ENCODE measurements at regions not wholly inside any gene's neighbourhood (a gene's known extent, or its start where the extent isn't known, plus 50 kb on each side); places are given as distances from the start of the nearest gene placed in this dataset.

DNA sequence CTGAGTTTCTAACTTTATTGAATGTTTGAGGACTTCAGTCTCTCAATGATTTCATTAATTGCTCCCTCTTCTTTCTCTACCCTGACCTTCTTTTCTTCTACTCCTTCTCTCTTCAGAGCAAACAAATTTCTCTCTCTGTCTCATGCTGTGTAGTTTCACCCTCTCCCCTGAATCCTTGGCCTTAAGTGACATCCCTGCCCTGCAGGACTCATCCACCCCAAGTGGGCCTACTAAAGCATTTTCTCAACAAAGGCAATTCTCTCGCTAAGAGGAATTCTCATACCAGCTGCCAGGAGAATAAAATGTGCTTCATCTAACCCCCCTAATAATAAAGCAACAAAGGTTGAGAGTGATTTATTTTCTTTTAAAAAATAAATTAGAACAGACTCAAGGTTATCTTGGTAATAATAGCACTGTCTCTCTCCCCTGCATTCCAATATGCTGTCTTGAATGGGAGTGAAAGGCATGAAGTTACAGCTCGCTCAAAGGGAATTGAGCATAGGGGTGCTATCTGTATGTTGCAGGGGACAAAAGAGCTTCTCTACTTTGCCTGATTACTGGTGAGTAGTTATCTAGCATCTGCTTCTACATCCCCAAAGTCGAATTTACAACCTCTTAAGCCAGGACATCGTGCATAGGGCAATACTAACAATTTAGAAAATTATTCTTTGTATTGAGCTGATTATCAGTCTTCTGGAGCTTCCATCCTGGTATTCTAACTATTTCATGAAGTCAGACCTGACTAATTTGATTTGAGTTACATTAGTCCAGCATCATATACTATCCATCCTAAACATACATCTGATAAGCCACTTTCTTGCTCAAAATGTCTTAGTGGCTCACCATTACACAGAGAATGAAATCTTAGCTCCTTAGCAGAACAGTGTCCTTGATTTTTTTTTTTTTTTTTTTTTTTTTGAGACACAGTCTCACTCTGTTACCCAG lies 76.9 kb upstream of the DNAJC19 start:
- no peaks in the 10 kb centered on the region for H3K9me3 ChIP-seq
- no peaks in the 10 kb centered on the region for H3K27me3 ChIP-seq (ENCODE audit: low read depth)
- no peak overlapping the region for H3K4me3 ChIP-seq
- no peaks in the 10 kb centered on the region for H3K36me3 ChIP-seq
- ATAC-seq, result no peak
- H3K4me1 ChIP-seq, result no peaks in the 10 kb centered on the region
- TF ChIP-seq, protein P1, sequence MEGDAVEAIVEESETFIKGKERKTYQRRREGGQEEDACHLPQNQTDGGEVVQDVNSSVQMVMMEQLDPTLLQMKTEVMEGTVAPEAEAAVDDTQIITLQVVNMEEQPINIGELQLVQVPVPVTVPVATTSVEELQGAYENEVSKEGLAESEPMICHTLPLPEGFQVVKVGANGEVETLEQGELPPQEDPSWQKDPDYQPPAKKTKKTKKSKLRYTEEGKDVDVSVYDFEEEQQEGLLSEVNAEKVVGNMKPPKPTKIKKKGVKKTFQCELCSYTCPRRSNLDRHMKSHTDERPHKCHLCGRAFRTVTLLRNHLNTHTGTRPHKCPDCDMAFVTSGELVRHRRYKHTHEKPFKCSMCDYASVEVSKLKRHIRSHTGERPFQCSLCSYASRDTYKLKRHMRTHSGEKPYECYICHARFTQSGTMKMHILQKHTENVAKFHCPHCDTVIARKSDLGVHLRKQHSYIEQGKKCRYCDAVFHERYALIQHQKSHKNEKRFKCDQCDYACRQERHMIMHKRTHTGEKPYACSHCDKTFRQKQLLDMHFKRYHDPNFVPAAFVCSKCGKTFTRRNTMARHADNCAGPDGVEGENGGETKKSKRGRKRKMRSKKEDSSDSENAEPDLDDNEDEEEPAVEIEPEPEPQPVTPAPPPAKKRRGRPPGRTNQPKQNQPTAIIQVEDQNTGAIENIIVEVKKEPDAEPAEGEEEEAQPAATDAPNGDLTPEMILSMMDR (IDR thresholded peaks at IDR 0.05), result no peak
- H3K27ac ChIP-seq, result no peak overlapping the region
- intact Hi-C loops (cut with DNase I), result no loop called here
- no peak for DNase-seq

DNA sequence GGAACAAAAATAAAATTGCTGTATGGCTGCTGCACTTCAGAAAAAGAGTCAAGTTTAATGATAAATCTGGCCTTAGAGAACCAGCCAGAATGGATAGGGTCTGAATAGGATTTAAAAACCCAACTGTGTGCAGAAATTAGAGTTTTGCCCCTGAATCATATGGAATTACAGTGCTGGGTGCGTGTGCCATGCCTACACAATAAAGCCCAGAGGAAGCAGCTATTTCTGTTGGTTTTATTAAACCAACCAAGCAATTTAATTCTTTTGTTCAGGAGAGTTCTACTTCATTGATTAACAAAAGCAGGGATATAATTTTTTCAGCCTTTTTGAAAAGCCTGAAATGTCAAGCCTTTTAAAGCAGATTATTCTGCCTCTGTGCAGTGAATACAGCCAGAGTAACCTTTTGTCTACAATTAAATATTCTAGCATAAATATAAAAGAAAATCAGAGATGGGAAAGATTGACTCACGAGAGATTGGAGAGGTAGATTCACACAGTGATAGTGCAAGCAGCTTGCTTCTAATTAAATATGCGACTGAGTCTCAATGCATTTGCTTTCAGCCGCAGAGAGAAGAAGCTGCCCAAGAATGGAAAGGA lies 66.7 kb upstream of the DNAJC19 start:
- TF ChIP-seq, protein P1 (IDR thresholded peaks at IDR 0.05), result no peak
- Histone ChIP-seq H3K4me3 (no peak overlapping the region), H3K9me3 (no peaks in the 10 kb centered on the region), H3K4me1 (no peaks in the 10 kb centered on the region), H3K27ac (no peak overlapping the region), H3K27me3 (ENCODE audit: low read depth) (no peaks in the 10 kb centered on the region), H3K36me3 (no peaks in the 10 kb centered on the region)
- ATAC-seq (no peak), DNase-seq (no peak)
- intact Hi-C loops (cut with DNase I), result no loop called here

DNA sequence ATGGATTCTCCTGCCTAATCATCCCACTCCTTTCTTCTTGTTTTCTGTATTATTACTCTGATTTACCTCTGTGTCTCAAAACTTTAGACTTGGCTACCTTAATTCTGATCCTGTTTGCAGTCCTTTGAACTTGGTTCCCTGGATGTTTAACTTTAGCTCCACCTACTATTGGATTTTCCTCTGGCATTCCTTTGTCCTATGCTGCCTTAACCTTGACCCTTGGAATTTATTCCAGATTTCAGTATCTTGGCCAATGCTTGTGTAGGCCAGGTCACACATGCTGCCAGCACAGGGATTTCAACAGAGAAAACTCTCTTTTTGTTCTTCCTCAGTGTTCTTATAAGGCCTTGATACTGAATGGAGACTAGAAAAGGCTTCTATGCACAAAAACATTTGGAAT lies 65.0 kb upstream of the DNAJC19 start:
- TF ChIP-seq, protein P1 (IDR thresholded peaks at IDR 0.05), result no peak
- ATAC-seq (no peak), DNase-seq (no peak)
- Histone ChIP-seq H3K27ac (no peak overlapping the region), H3K4me1 (no peaks in the 10 kb centered on the region), H3K4me3 (no peak overlapping the region), H3K9me3 (no peaks in the 10 kb centered on the region), H3K27me3 (ENCODE audit: low read depth) (no peaks in the 10 kb centered on the region), H3K36me3 (no peaks in the 10 kb centered on the region)
- intact Hi-C loops (cut with DNase I), result no loop called here

DNA sequence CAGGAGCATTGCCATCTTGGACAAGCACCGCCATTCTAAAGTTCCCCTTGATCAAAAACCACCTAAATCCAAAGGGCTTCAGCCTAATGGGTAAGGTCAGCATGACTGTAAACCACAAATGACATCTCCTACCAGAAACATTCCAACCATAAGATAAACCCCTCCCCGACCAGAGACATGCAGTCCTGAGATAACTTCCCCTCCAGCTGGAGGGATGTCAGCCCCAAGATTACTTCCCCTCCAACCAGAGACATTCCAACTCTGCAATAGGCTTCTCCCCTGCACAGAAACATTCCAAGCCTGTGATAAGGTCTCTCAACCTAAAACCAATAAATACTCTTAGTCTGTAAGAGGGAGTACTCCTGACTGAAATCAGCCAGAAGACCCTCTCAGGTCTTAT lies 62.7 kb upstream of the DNAJC19 start:
- H3K9me3 ChIP-seq, result no peaks in the 10 kb centered on the region
- intact Hi-C loops (cut with DNase I), result no loop called here
- H3K4me3 ChIP-seq, result no peak overlapping the region
- DNase-seq (no peak), ATAC-seq (no peak)
- no peak overlapping the region for H3K27ac ChIP-seq
- TF ChIP-seq, protein P1 (IDR thresholded peaks at IDR 0.05), result no peak
- no peaks in the 10 kb centered on the region for H3K4me1 ChIP-seq
- no peaks in the 10 kb centered on the region for H3K27me3 ChIP-seq (ENCODE audit: low read depth)
- H3K36me3 ChIP-seq, result no peaks in the 10 kb centered on the region

DNA sequence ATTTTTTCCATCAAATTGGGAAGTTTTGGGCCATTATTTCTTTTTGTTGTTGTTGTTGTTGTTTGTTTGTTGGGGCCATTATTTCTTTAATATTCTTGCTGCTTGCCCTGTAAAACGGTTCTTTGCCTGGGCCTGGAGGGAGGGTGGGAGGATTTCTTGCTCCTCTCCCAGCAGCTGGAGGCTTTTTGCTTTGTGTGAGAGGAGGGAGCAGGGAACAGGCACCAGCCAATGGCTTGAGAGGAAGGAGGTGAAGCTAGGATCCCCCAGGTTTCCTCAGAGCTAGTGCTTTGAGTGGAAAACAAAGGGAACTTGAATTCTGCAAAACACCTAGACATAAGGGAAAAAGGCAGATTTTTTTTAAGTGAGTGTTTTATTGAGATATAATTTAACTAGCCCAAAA lies 61.2 kb upstream of the DNAJC19 start:
- Histone ChIP-seq H3K27me3 (ENCODE audit: low read depth) (no peaks in the 10 kb centered on the region), H3K9me3 (no peaks in the 10 kb centered on the region), H3K27ac (no peak overlapping the region), H3K4me3 (no peak overlapping the region), H3K4me1 (no peaks in the 10 kb centered on the region), H3K36me3 (no peaks in the 10 kb centered on the region)
- intact Hi-C loops (cut with DNase I), result no loop called here
- no peak for ATAC-seq
- DNase-seq, result no peak
- TF ChIP-seq, protein P1 (IDR thresholded peaks at IDR 0.05), result no peak
